ENCODE measurements at regions not wholly inside any gene's neighbourhood (a gene's known extent, or its start where the extent isn't known, plus 50 kb on each side); places are given as distances from the start of the nearest gene placed in this dataset.

- no peak for TF ChIP-seq POLR2AphosphoS5 (IDR thresholded peaks at IDR 0.05; ENCODE audit: low read depth, low read length)
- TF ChIP-seq TAF1 (IDR thresholded peaks at IDR 0.05; ENCODE audit: low read depth, low read length): no peak
These were observed 99.8 kb upstream of the NR4A3 start for GRCh38 chr9:99721898-99722297.

Measured in GM12891 (cell line).